GM23338 (cell line): ENCODE measurements at regions not wholly inside any gene's neighbourhood (a gene's known extent, or its start where the extent isn't known, plus 50 kb on each side); places are given as distances from the start of the nearest gene placed in this dataset.
A peak's percentile ranks its signal among the peaks of the same experiment; 100 is the strongest.

Experiments used
- ATAC-seq: fragments of 200-7000 bp; cut with Tn5 transposase; 3 replicates; pipeline ENCODE4 v1.9.1; 2020
- DNase-seq: peaks from one replicate; pipeline ENCODE4 v3.0.0-alpha.2; 2015; ENCODE audit warnings: low spot score
- H2AFZ ChIP-seq: fragments of 200-600 bp; sonication (generic); 2 replicates; pipeline ENCODE4 v1.8.0; 2016; ENCODE audit warnings: antibody characterized with exemption, mild to moderate bottlenecking, moderate library complexity
- H3F3A ChIP-seq: fragments of 200-600 bp; sonication (generic); replicated peaks from 2 replicates; pipeline ENCODE4 v1.8.0; 2017; ENCODE audit warnings: antibody characterized with exemption, mixed run types, low read depth
- H3K27ac ChIP-seq: fragments of 200-600 bp; sonication (generic); 2 replicates; pipeline ENCODE4 v1.6.1; 2016; ENCODE audit warnings: low read depth
- H3K27me3 ChIP-seq: fragments of 200-600 bp; sonication (generic); 2 replicates; pipeline ENCODE4 v1.8.0; 2016; ENCODE audit warnings: mild to moderate bottlenecking, mixed run types, moderate library complexity; ENCODE audit not compliant: insufficient read depth
- H3K36me3 ChIP-seq: fragments of 200-600 bp; sonication (generic); 2 replicates; pipeline ENCODE4 v1.8.0; 2016; ENCODE audit warnings: mild to moderate bottlenecking; ENCODE audit not compliant: insufficient read depth
- H3K4me1 ChIP-seq: fragments of 200-600 bp; sonication (generic); 2 replicates; pipeline ENCODE4 v1.8.0; 2016; ENCODE audit warnings: mild to moderate bottlenecking, moderate library complexity; ENCODE audit not compliant: insufficient read depth
- H3K4me2 ChIP-seq: fragments of 200-600 bp; sonication (generic); 2 replicates; pipeline ENCODE4 v1.7.1; 2017; ENCODE audit warnings: mixed run types
- H3K4me3 ChIP-seq: fragments of 200-600 bp; sonication (generic); 2 replicates; pipeline ENCODE4 v1.6.1; 2016; ENCODE audit warnings: mixed run types
- H3K79me2 ChIP-seq: fragments of 200-600 bp; sonication (generic); replicated peaks from 2 replicates; pipeline ENCODE4 v1.8.0; 2017; ENCODE audit warnings: mild to moderate bottlenecking; ENCODE audit not compliant: insufficient read depth
- H3K9me2 ChIP-seq: fragments of 200-600 bp; sonication (generic); 2 replicates; pipeline ENCODE4 v1.8.0; 2017; ENCODE audit not compliant: insufficient read depth
- H4K20me1 ChIP-seq: fragments of 200-600 bp; sonication (generic); replicated peaks from 2 replicates; pipeline ENCODE4 v1.8.0; 2017; ENCODE audit warnings: mild to moderate bottlenecking; ENCODE audit not compliant: insufficient read depth
- H3K27ac Mint-ChIP-seq: 2 replicates; pipeline ENCODE4 v1.8.0; 2020; ENCODE audit warnings: inconsistent platforms, mild to moderate bottlenecking, moderate library complexity, mixed read lengths
- H3K27me3 Mint-ChIP-seq: 3 replicates; pipeline ENCODE4 v1.8.0; 2022; ENCODE audit warnings: low read depth, mild to moderate bottlenecking, moderate library complexity, mixed read lengths, inconsistent platforms; ENCODE audit not compliant: insufficient read depth, poor library complexity
- H3K36me3 Mint-ChIP-seq: 3 replicates; pipeline ENCODE4 v1.8.0; 2021; ENCODE audit warnings: low read depth, mild to moderate bottlenecking, inconsistent platforms, moderate library complexity, mixed read lengths
- H3K4me1 Mint-ChIP-seq: 3 replicates; pipeline ENCODE4 v1.8.0; 2020; ENCODE audit warnings: mild to moderate bottlenecking, inconsistent platforms, mixed read lengths
- H3K4me3 Mint-ChIP-seq: 3 replicates; pipeline ENCODE4 v1.8.0; 2021; ENCODE audit warnings: moderate library complexity, mild to moderate bottlenecking, inconsistent platforms, mixed read lengths
- H3K9me3 Mint-ChIP-seq: 3 replicates; pipeline ENCODE4 v1.8.0; 2020; ENCODE audit warnings: moderate library complexity, mild to moderate bottlenecking, inconsistent platforms, mixed read lengths
- CTCF ChIP-seq, 2 experiments: fragments of 200-600 bp in 1 of 2; sonication (generic) in 1 of 2; conservative IDR thresholded peaks; 2 replicates each; pipeline versions ENCODE4 v1.5.1 to v1.6.1; 2016 to 2017; ENCODE audit warnings: antibody characterized with exemption in 2 of 2, low read depth in 2 of 2, mild to moderate bottlenecking in 2 of 2, moderate library complexity in 1 of 2
- JUNB ChIP-seq: IDR thresholded peaks from one replicate; pipeline ENCODE4 v1.6.1; 2016; ENCODE audit warnings: antibody characterized with exemption; ENCODE audit not compliant: unreplicated experiment
- ZNF462 ChIP-seq: fragments of 250-450 bp; sonication (Bioruptor Pico); IDR thresholded peaks from 2 replicates; pipeline ENCODE4 v1.5.0; 2020; ENCODE audit warnings: mild to moderate bottlenecking, moderate library complexity

GRCh38 chr3:40780925-40781406, 256.2 kb downstream of the ZNF621 start (continued):
- TF ChIP-seq ZNF462: no peak

GRCh38 chr3:40782111-40782721, 257.5 kb downstream of the ZNF621 start:
- no peak overlapping the region for H3K4me2 ChIP-seq
- H2AFZ ChIP-seq: no peak overlapping the region
- Mint-ChIP-seq H3K36me3 (no peaks in the 10 kb centered on the region), H3K9me3 (peaks cover 3% of the 10 kb centered on the region; the same call in 1 of the 3 replicates), H3K27me3 (no peaks in the 10 kb centered on the region), H3K27ac (no peak overlapping the region), H3K4me3 (no peak overlapping the region), H3K4me1 (peaks cover 4% of the 10 kb centered on the region)
- no peaks in the 10 kb centered on the region for H3K36me3 ChIP-seq
- peak; percentile 70 for ATAC-seq
- no peaks in the 10 kb centered on the region for H3F3A ChIP-seq
- DNase-seq: peak; percentile 29
- H4K20me1 ChIP-seq: no peaks in the 10 kb centered on the region
- no peaks in the 10 kb centered on the region for H3K27me3 ChIP-seq
- TF ChIP-seq ZNF462: 0 out of 2 replicates have a peak, but pooled peaks have one; percentile 4
- TF ChIP-seq JUNB: no peak
- peak; percentile 36 to 46; a peak in 3 of 4 replicates for TF ChIP-seq CTCF (conservative IDR thresholded peaks at IDR 0.05; ENCODE audit: low read depth in 2 of 2)
- H3K27ac ChIP-seq: no peak overlapping the region
- no peaks in the 10 kb centered on the region for H3K79me2 ChIP-seq
- no peak overlapping the region for H3K4me3 ChIP-seq
- H3K9me2 ChIP-seq: peaks cover 16% of the 10 kb centered on the region
- peaks cover 7% of the 10 kb centered on the region; the same call in 1 of the 2 replicates for H3K4me1 ChIP-seq
